HG02852 (cell line): ENCODE measurements at regions not wholly inside any gene's neighbourhood (a gene's known extent, or its start where the extent isn't known, plus 50 kb on each side); places are given as distances from the start of the nearest gene placed in this dataset.
"Not testable (repeated sequence)": the region's sequence is repeated elsewhere in the genome, so short reads cannot be mapped to it uniquely, and the experiment has no call there.

Experiments
- ATAC-seq: cut with Tn5 transposase; IDR thresholded peaks from one replicate; pipeline ENCODE4 v1.9.1; 2021; ENCODE audit warnings: mild to moderate bottlenecking, moderate library complexity; ENCODE audit not compliant: unreplicated experiment

GRCh38 chr6:44020148-44020547, 107.1 kb downstream of the MRPL14 start:
- ATAC-seq = no peak

- ATAC-seq = not testable (repeated sequence)
Measured at GRCh38 chr6:44017307-44017706, 109.9 kb downstream of the MRPL14 start.

- ATAC-seq = no peak
Measured at GRCh38 chr6:44016131-44016870, 111.0 kb downstream of the MRPL14 start.

- no peak for ATAC-seq
Measured at GRCh38 chr6:44012078-44012493, 115.2 kb downstream of the MRPL14 start.

GRCh38 chr6:44011350-44011920, 115.8 kb downstream of the MRPL14 start:
- no peak for ATAC-seq

- no peak for ATAC-seq
Measured at GRCh38 chr6:44010411-44011349, 116.6 kb downstream of the MRPL14 start.

GRCh38 chr6:44009425-44010321, 117.6 kb downstream of the MRPL14 start:
- ATAC-seq = no peak

- no peak for ATAC-seq
Measured at GRCh38 chr6:44008821-44009370, 118.4 kb downstream of the MRPL14 start.

GRCh38 chr6:44007818-44008621, 119.2 kb downstream of the MRPL14 start:
- no peak for ATAC-seq

- no peak for ATAC-seq
Measured at GRCh38 chr6:44006872-44007303, 120.4 kb downstream of the MRPL14 start.

- ATAC-seq = no peak
Measured at GRCh38 chr6:44006123-44006871, 121.0 kb downstream of the MRPL14 start.

- no peak for ATAC-seq
Measured at GRCh38 chr6:44005507-44005903, 121.7 kb downstream of the MRPL14 start.

- no peak for ATAC-seq
Measured at GRCh38 chr6:44004625-44005506, 122.4 kb downstream of the MRPL14 start.

- ATAC-seq = no peak
Measured at GRCh38 chr6:44004136-44004535, 123.1 kb downstream of the MRPL14 start.

- no peak for ATAC-seq
Measured at GRCh38 chr6:44003345-44004061, 123.7 kb downstream of the MRPL14 start.

- ATAC-seq = peak; percentile 54
Measured at GRCh38 chr6:44002593-44003344, 124.5 kb downstream of the MRPL14 start.
